ENCODE measurements at regions not wholly inside any gene's neighbourhood (a gene's known extent, or its start where the extent isn't known, plus 50 kb on each side); places are given as distances from the start of the nearest gene placed in this dataset.

- no peak for TF ChIP-seq CTCF (conservative IDR thresholded peaks at IDR 0.05 in 1 of 2, IDR thresholded peaks at IDR 0.05 in 1 of 2; ENCODE audit: extremely low read depth in 1 of 2, insufficient read depth in 1 of 2, low read depth in 1 of 2, low read length in 2 of 2)
- no peak for TF ChIP-seq EZH2 (IDR thresholded peaks at IDR 0.05; ENCODE audit: borderline replicate concordance, low read length)
Measured at GRCh38 chr2:6741229-6741628, 124.5 kb downstream of the CMPK2 start.
